ENCODE measurements at regions not wholly inside any gene's neighbourhood (a gene's known extent, or its start where the extent isn't known, plus 50 kb on each side); places are given as distances from the start of the nearest gene placed in this dataset.

GRCh38 chr4:170399581-170400293 is 310.0 kb upstream of the AADAT start:
- Histone ChIP-seq H3K9me3 (peaks cover 3% of the 10 kb centered on the region), H3K4me1 (ENCODE audit: control insufficient read depth in 1 of 2, insufficient read depth in 1 of 2, low read depth in 1 of 2, low read length in 1 of 2) (no peaks in the 10 kb centered on the region), H3K27me3 (no peaks in the 10 kb centered on the region), H3K36me3 (no peaks in the 10 kb centered on the region), H3K4me3 (ENCODE audit: low read depth in 1 of 2, low read length in 1 of 2) (no peak overlapping the region), H3K27ac (no peak overlapping the region)
- TF ChIP-seq CTCF (IDR thresholded peaks at IDR 0.05): no peak

GRCh38 chr4:170398218-170398617 is 308.5 kb upstream of the AADAT start:
- TF ChIP-seq CTCF (IDR thresholded peaks at IDR 0.05): no peak
- Histone ChIP-seq H3K4me3 (ENCODE audit: low read depth in 1 of 2, low read length in 1 of 2) (no peak overlapping the region), H3K4me1 (ENCODE audit: control insufficient read depth in 1 of 2, insufficient read depth in 1 of 2, low read depth in 1 of 2, low read length in 1 of 2) (no peaks in the 10 kb centered on the region), H3K36me3 (no peaks in the 10 kb centered on the region), H3K27ac (no peak overlapping the region), H3K9me3 (peaks cover 3% of the 10 kb centered on the region), H3K27me3 (no peaks in the 10 kb centered on the region)

GRCh38 chr4:170395773-170396172 is 306.0 kb upstream of the AADAT start:
- Histone ChIP-seq H3K4me1 (ENCODE audit: control insufficient read depth in 1 of 2, insufficient read depth in 1 of 2, low read depth in 1 of 2, low read length in 1 of 2) (no peaks in the 10 kb centered on the region), H3K4me3 (ENCODE audit: low read depth in 1 of 2, low read length in 1 of 2) (no peak overlapping the region), H3K36me3 (no peaks in the 10 kb centered on the region), H3K9me3 (no peaks in the 10 kb centered on the region), H3K27me3 (no peaks in the 10 kb centered on the region), H3K27ac (no peak overlapping the region)
- TF ChIP-seq CTCF (IDR thresholded peaks at IDR 0.05): no peak

GRCh38 chr4:170391066-170391740 is 301.4 kb upstream of the AADAT start:
- no peak overlapping the region for H3K27ac ChIP-seq
- no peak for TF ChIP-seq CTCF (IDR thresholded peaks at IDR 0.05)
- H3K4me3 ChIP-seq (ENCODE audit: low read depth in 1 of 2, low read length in 1 of 2): no peak overlapping the region
- H3K27me3 ChIP-seq: no peaks in the 10 kb centered on the region
- no peaks in the 10 kb centered on the region for H3K4me1 ChIP-seq (ENCODE audit: control insufficient read depth in 1 of 2, insufficient read depth in 1 of 2, low read depth in 1 of 2, low read length in 1 of 2)
- no peaks in the 10 kb centered on the region for H3K9me3 ChIP-seq
- H3K36me3 ChIP-seq: no peaks in the 10 kb centered on the region

- no peak for TF ChIP-seq CTCF (IDR thresholded peaks at IDR 0.05)
- Histone ChIP-seq H3K4me1 (ENCODE audit: control insufficient read depth in 1 of 2, insufficient read depth in 1 of 2, low read depth in 1 of 2, low read length in 1 of 2) (no peaks in the 10 kb centered on the region), H3K4me3 (ENCODE audit: low read depth in 1 of 2, low read length in 1 of 2) (no peak overlapping the region), H3K27ac (no peak overlapping the region), H3K36me3 (no peaks in the 10 kb centered on the region), H3K27me3 (no peaks in the 10 kb centered on the region), H3K9me3 (no peaks in the 10 kb centered on the region)
Observed at GRCh38 chr4:170389411-170389810, 299.7 kb upstream of the AADAT start.
